ENCODE measurements at regions not wholly inside any gene's neighbourhood (a gene's known extent, or its start where the extent isn't known, plus 50 kb on each side); places are given as distances from the start of the nearest gene placed in this dataset.
"Not testable (repeated sequence)": the region's sequence is repeated elsewhere in the genome, so short reads cannot be mapped to it uniquely, and the experiment has no call there.

DNA sequence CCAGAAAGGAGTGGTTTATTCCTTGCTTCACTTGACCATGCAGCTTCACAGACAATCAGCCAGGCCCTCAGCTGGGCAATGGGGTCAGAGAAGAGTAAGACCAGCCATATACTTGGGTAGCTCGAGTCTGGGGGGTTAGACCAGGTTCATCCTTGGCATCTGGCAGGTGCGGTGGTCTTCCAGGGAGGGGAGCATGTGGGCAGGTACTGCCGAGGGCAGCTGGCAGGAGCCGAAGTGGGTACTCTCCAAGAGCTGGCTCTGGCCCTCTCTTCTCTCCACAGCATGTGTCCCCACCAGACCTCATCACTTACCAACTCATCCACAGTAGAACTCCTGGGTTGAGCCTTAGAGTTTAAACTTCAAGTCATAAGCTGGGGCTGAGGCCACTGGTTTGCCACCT, 156.8 kb downstream of the FOXD2 start:
- DNase-seq (ENCODE audit: low read depth in 2 of 2) = no peak

GRCh38 chr1:47596328-47596727, 158.5 kb downstream of the FOXD2 start:
- DNase-seq (ENCODE audit: low read depth in 2 of 2) = no peak

- no peak for DNase-seq (ENCODE audit: low read depth in 2 of 2)
Observed at GRCh38 chr1:47598357-47598756, 160.5 kb downstream of the FOXD2 start.

DNA sequence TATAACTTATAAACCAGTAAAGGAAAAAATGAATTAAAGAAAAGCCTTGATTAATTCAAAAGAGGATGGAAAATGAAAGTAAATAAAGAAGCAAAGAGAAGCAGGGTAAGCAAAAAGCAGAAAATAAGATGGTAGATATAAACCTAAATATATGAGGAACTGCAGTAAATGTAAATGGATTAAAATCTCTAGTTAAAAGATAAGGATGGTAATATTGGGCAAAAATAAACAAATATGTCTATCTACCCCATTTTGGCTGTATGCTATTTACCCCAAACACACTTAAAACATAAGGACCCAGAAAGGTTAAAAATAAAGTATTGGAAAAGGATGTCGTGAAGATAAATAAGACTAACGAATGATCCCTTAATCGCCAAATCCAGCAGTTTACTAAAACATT, 161.9 kb downstream of the FOXD2 start:
- no peak for DNase-seq (ENCODE audit: low read depth in 2 of 2)

DNA sequence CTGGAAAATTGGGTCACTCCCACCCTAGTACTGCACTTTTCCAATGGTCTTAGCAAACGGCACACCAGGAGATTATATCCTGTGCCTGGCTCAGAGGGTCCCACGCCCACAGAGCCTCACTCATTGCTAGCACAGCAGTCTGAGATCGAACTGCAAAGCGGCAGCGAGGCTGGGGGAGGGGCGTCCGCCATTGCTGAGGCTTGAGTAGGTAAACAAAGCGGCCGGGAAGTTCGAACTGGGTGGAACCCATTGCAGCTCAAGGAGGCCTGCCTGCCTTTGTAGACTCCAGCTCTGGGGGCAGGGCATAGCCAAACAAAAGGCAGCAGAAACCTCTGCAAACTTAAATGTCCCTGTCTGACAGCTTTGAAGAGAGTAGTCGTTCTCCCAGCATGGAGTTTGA, 164.6 kb downstream of the FOXD2 start:
- not testable (repeated sequence) for DNase-seq (ENCODE audit: low read depth in 2 of 2)

DNA sequence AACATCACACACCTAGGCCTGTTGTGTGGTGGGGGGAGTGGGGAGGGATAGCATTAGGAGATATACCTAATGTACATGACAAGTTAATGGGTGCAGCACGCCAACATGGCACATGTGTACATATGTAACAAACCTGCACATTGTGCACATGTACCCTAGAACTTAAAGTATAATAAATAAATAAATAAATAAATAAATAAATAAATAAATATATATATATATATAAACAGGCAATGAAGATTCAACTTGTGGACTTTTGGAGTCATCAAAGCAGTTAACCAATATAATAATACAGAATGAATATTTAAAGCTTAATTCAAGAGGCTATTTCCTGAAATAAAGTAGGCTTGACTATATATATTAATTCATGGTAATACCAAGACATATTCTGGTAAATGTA, 167.0 kb downstream of the FOXD2 start:
- not testable (repeated sequence) for DNase-seq (ENCODE audit: low read depth in 2 of 2)

GRCh38 chr1:47608296-47608875, 170.5 kb downstream of the FOXD2 start:
- no peak for DNase-seq (ENCODE audit: low read depth in 2 of 2)

- no peak for DNase-seq (ENCODE audit: low read depth in 2 of 2)
Observed at GRCh38 chr1:47611992-47612391, 174.1 kb downstream of the FOXD2 start.

- no peak for DNase-seq (ENCODE audit: low read depth in 2 of 2)
Observed at GRCh38 chr1:47612819-47613218, 175.0 kb downstream of the FOXD2 start.

DNA sequence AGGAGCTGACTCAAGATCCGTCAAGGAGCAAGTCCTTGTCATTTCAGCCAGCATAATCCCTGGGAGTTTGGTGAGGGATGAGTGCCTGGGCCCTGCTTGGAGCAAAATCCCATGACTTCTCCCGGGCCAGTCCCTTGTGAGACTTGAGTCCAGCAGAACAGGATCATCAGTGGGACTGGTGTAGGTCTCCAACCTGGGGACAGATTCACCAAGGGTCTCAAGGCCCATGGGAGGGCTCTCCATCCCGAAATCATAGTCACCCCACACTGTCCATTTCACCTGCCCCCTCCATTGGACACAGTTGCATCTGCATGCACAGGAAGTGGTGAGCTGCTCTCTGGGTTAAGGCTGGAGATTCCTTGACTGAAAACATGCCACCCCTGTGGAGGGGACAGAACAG, 178.2 kb downstream of the FOXD2 start:
- DNase-seq (ENCODE audit: low read depth in 2 of 2) = no peak

DNA sequence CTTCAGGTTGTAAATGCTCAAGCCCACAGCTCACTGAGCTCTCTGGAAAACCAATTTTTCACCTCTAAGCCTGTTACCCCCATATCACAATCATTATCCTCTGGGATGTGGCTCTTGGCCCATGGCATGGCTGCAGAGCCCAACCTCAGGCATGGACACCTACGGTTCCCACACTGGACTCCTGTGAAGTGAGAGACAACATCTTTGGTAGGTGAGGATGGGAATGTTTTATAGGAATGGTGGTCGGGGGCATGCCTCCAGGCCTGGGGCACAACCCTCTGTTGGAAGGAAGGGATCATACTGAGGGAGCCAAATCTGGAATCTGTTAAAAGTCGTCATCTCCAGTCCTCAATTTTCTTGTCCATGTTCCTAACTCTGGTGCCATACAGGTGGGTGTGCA, 179.1 kb downstream of the FOXD2 start:
- DNase-seq (ENCODE audit: low read depth in 2 of 2) = no peak

DNA sequence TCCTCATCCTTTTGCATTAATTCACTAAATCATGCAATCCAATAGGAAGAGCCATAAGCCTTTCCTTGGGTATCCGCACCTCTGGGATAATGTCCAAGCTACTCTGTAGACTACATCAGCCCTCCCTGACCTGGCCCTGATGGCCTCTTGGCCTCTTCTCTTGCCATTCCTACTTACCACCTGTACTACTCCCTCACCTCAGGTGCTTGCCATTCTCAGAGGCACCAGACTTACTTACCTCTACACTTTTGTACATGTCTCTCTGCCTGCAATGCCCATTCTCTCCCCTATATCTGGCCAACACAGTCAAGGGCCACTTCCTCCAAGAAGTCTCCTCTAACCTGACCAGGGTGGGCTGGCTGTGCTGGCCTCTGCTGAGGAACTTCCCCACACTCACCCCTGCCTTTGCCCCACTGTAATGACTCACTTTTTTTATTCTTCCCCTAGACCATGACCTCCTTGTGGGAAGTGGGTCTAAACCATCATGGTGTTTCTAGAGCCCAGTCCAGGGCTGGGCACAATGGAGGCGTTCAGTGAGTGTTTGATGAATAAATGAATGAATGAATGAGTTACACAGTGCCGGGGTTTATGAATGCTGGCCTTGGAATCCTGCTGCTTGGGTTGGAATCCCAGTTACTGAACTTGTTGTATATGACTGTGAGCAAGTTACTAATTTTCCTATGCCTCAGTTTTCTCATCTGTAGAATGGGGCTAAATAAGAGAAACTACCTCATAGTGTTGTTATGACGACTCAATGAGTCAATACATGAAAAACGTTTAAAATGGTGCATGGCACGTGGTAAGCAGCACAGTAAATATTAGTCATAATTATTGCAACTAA, 179.8 kb downstream of the FOXD2 start:
- DNase-seq (ENCODE audit: low read depth in 2 of 2) = no peak

DNA sequence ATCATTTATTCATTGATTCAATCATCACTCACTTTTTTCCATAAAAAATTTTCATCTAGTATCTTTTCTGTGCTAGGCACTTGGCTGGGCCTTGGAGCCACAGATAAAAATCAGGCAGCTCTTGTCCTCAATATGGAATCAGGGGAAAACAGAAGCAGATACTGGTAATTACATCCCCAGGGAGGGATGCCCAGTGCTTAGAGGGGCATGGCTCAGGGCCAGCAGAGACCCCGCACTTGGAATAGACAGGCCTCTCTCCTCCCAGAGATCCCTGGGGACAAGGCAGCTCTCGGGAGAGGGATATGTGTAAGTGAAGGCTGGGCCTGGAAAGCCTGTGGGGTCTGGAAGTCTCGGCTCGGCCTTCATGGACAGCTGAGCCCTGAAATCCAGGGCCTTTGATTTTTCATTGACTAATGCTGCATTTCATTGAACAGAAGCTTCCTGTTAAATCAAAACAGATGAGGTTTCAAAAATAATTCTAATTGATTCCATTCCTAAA, 180.4 kb downstream of the FOXD2 start:
- no peak for DNase-seq (ENCODE audit: low read depth in 2 of 2)

GRCh38 chr1:47618830-47619229, 181.0 kb downstream of the FOXD2 start:
- DNase-seq (ENCODE audit: low read depth in 2 of 2) = no peak

- DNase-seq (ENCODE audit: low read depth in 2 of 2) = no peak
Observed at GRCh38 chr1:47621483-47621882, 183.6 kb downstream of the FOXD2 start.

GRCh38 chr1:47621977-47622376, 184.1 kb downstream of the FOXD2 start:
- DNase-seq (ENCODE audit: low read depth in 2 of 2) = no peak

DNA sequence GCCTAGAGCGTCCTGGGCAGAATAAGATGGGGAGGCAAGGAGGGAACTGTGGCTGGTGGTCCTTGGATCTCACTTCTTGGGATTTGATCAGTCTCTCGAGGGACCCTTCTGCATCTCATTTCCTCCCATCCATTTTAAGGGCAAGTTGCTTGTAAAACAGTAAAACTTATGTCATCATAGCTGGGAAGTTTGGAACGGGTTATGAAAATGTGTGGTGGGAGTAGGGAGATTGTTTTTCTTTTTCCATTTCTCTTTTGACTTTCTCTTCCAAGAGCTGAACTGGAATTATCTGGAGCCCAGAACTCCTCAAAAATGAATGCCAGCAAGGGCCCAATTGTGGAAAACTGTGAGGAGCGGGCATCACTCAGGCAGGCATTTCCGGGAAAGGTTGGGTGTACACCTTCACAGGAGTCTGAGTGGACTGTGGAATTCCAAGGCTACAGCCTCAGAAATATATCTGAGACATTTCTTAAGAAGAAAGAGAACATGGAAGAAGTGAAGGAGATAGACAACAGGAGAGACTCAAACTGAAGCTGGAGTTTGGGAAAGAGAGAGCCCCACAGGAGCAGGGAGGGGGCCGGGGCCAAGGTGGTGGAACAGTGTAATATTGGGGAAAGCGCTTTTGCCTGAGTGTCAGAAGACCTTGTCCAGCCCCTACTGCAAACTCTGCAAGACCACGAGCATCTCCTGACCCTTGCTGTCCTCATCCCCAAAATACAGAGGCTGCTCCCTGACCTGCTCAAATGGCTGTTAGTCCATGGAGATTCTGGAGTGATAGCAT, 185.1 kb downstream of the FOXD2 start:
- DNase-seq (ENCODE audit: low read depth in 2 of 2) = no peak

GRCh38 chr1:47623557-47623940, 185.7 kb downstream of the FOXD2 start:
- DNase-seq (ENCODE audit: low read depth in 2 of 2) = no peak

DNA sequence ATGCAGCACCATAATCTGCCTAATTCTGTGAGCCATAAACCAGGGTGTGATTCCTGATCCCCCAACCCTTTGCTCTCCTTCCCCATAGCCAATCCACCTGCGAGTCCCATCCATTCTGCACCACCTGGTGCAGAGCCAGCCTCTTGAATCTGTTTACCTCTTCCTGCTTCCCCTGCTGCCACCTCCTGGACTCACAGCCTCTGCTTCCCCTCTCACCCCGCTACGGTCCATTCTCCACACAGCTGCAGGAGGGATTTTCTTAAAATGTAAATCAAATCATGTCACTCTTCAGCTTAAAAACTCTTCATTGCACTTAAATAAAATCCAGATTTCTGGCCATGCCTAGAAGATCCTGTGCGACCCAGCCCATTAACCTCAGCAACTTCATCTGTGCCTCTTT, 186.7 kb downstream of the FOXD2 start:
- no peak for DNase-seq (ENCODE audit: low read depth in 2 of 2)

GRCh38 chr1:47627016-47627415, 189.2 kb downstream of the FOXD2 start:
- no peak for DNase-seq (ENCODE audit: low read depth in 2 of 2)

- no peak for DNase-seq (ENCODE audit: low read depth in 2 of 2)
Observed at GRCh38 chr1:47627471-47628370, 189.9 kb downstream of the FOXD2 start.

DNA sequence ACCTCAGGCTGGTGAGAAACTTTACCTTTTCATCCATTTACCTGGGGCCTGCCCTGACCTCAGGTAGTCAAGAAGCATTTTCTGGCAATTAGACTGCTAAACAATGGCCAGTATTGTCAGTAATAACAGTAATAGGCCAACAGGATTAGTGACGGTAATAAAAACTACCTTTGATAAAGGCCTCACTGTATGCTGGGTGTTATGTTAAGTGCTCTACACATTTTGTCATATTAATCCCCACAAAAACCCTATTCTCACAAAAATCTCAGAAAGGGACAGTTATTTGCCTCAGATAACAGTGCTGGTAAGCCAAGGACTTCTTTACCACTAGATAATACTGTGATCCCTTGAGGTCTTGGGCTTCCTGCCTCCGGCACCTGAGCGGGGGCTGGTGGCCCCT, 191.4 kb downstream of the FOXD2 start:
- DNase-seq (ENCODE audit: low read depth in 2 of 2) = no peak
